GM21717 (cell line): ENCODE measurements at regions not wholly inside any gene's neighbourhood (a gene's known extent, or its start where the extent isn't known, plus 50 kb on each side); places are given as distances from the start of the nearest gene placed in this dataset.
"Not testable (repeated sequence)": the region's sequence is repeated elsewhere in the genome, so short reads cannot be mapped to it uniquely, and the experiment has no call there.

ENCODE experiments used
- ATAC-seq: cut with Tn5 transposase; IDR thresholded peaks from one replicate; pipeline ENCODE4 v1.9.1; 2021; ENCODE audit warnings: mild to moderate bottlenecking, moderate library complexity; ENCODE audit not compliant: unreplicated experiment

DNA sequence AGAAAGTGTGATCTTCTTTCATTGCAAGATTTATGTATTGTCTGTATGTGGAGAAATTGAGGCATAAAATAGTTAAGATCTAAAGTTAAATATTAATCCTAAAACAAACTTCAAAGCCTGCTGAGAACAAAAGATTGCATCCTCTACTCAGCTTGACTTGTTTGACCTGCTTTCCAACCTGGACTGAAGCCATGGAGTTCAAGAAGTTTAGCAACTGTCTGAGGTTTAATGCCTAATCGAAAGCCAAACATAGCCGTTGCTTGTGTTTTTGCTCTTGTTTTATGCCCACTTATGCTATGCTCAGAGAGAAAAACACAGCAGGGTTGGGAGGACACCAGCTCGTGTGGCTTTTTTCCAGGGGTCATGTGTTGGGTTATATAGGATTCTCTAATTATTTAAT lies 135.6 kb downstream of the NUFIP1 start:
- ATAC-seq = no peak

DNA sequence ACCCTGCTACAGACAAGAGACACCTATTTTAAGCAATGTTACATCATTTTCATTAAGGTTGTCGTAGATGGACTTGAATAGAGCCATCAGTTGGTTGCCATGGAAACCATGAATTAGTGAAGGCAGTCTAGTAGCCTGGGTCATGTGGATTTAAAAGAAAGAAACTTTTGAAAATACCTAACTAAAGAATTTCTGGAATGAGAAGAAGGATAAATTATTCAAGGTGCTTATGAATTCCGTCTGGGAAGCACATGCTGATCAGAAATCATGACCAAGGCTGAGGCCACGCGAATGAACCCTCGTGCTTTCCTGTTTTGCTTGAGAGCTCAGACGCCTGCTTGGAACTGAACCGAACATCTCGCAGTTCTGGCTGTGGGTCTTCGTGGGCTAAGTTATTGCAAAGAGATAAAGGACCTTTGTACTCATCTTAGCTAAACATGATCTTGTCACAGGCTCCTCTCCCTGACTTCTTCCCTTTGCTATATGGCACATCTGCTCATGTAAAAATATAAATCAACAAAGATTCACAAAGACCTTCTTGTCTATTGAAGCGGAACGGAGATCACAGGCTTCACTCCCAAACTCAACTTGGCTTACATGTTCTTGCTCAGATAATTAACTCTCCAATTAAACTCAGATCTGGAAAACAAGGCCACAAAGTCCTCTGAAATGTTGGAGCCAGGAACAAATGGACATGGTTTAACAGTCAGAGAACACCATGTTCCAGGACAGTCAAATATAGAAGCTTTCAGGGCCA lies 140.2 kb downstream of the NUFIP1 start:
- no peak for ATAC-seq

DNA sequence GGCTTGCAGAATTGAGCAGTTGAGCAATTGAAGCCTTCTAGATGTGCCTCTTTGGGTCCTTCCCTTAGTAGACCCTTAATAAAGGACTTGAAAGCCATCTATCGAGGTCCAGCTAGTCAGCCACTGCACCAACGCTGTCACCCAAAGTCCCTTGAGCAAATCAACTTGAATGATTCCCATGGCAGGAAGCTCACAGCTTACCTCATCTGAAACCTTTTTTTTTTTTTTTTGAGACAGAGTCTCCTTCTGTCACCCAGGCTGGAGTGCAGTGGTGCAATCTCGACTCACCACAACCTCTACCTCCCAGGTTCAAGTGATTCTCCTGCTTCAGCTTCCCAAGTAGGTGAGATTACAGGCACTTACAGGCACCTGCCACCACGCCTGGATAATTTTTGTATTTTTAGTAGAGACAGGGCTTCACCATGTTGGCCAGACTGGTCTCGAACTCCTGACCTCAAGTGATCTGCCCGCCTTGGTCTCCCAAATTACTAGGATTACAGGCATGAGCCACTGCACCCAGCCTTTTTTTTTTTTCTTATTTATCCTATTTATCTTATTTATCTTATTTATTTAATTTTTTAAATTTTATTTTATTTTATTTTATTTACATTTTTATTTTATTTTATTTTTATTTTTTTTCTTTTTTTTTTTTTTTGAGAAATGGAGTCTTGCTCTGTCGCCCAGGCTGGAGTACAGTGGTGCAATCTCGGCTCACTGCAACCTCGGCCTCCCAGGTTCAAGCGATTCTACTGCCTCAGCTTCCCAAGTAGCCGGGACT lies 143.8 kb downstream of the NUFIP1 start:
- not testable (repeated sequence) for ATAC-seq

DNA sequence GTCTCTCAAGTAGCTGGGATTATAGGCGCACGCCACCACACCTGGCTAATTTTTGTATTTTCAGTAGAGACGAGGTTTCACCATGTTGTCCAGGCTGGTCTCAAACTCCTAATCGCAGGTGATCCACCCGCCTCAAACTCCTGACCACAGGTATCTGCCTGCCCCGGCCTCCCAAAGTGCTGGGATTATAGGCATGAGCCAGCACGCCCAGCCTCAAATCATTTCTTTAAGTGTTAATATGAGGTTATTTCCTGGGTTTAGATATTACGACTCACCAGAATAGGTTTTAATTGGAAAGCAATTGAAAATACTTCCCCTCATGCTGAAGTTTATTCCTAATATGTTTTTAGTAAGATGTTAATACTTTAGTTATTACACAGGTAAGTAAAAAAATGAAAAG lies 144.5 kb downstream of the NUFIP1 start:
- ATAC-seq = no peak

DNA sequence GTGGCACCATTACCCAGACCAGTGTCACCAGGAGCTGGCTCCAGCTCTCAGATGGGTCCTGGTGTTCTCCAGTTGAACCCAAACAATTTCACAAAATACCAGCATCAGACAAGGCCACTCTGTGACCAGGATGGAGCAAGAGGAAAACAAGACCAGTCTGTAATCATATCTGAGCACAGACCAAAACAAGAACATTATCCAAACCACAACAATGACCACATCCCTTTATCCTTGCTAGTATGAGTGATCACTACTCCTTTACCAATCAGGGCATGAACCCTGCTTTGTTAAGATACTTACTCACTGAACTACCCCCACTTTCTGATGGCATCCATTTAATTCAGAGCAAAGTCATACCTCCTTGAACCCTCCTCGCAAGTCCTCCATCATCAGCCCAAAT lies 145.9 kb downstream of the NUFIP1 start:
- no peak for ATAC-seq

DNA sequence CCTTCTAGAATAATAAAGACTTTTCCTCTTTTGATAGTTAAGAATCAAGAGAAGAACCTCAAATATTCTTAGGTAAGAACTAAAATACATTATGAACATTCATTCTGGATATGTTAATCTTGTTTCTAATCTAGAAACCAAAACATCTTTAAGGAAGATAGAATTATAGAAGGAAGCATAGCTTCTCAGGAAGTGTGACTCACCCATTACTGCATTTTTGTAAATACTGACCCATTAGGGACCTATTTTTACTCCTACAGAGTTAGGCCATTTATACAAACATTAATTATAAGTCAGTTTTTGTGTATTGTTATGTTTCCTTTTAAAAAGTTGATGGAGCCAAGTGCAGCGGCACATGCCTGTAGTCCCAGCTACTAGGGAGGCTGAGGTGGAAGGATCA lies 147.1 kb downstream of the NUFIP1 start:
- no peak for ATAC-seq

DNA sequence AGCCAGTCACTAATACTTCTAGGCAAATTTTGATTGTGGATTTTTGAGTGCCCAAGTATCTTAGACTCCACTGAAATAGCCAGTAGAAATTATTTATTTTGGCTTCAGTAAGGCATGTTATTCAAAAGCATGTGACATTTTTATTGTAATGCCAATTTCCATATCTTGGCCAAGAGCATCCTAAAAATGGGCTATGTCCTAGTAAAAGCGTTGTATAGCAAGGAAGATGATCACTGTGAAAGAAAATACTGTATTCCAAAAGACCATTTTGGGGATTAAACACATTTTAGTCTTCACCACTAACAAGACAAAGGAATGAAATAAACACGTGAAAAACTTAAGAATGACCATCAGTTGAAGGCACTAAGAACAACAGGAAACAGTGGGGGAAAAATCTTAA lies 149.1 kb downstream of the NUFIP1 start:
- ATAC-seq = no peak

DNA sequence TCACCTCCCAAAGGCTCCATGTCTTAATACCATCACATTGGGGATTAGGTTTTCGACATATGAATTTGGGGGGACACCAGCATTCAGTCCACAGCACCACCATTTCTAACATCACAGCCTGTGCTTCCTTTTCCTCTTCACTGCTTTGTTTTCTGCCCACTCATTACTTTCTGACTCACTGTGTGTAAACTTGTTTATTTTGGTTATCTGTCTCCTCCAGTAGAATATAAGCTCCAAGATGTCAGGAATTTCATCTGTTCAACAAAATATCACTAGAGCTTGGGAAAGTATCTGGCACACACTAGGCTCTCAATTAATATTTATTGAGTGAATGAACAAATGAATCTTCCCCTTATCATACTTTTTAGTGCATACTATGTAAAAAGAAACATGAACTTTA lies 152.0 kb downstream of the NUFIP1 start:
- no peak for ATAC-seq

DNA sequence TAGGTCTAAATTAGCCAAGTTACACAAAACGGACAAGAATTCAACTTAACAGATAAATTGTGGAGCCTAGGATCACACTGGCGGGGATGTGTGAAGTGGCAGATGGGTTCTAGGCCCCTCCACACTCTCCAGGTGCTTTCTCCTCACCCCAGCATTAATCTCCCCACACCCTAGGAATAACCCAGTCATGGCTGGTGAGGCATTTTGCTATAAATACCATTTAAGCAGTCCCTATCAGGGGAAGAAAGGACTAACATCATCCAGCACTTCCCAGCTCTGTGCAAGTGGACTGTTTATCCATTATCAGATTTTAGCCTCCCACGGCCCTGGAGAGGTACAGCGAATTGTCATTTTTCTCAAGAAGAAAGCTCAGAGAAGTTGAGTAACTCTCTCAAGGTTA lies 154.9 kb downstream of the NUFIP1 start:
- no peak for ATAC-seq

DNA sequence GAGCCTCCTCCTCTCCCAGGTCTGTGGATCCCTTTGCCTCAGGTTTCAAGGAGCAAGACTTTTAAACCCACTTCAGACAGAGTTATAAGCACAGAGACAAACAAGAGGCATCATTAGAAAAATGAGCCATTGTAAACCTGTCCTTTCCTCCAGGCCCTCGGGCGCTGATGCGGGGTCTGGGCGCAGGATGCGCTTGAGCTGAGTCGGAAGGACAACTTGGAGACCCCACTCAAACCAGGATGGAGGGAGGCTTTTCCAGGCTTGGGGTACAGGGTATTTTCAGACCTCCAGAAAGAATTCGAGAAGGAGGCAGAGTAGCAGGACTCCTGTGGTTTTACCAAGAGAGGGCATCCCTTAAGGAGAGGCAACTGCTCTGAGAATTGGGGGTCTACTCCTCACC lies 155.6 kb downstream of the NUFIP1 start:
- no peak for ATAC-seq

DNA sequence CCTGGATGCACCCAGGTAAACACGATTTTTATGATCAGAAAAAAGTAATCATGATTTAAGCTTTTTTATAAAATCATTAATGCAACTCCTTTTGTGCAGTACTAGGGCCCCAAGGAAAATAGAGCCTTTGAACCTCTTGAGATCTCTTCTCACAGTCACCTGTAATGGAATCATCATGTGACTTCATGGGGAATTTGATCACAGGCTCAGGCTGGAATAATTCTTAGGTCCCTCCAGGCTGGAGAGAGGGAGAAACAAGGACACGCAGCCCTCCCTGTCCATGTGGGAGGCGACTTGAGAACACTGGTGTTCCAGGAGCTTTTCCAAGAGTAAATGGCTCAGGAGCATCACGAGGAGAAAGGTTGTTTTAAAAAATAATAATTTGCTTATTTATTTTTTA lies 156.1 kb downstream of the NUFIP1 start:
- ATAC-seq = no peak

DNA sequence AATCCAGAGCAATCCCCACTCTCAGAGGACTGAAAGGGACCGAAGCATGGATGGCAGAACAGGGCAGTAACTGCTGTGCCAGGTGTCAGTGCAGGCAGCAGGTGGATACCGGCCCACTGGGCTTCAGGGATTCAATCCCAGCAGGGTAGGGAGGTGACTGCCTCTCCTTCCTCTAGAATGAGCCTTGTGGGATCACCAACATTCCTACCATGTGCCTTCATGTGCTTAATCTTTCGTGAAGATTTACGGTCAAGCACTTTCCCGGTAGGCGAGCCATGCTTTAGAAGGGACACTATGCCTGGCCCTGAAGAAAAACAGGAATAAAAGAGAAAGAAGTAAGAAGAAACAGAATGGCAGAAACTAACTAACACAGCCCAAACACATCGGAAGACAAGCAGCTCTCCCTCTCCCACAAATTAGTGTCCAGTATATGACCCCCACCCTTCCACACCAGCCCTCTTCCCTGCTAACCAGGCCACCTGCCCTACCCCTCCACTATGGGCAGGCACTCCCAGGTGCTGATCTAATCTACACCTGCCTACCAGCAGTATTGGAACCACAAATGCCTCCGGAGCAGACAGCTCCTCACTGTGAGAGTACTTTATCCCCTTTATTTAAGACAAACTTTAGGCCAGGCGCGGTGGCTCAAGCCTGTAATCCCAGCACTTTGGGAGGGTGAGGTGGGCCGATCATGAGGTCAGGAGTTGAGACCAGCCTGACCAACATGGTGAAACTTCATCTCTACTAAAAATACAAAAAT lies 162.5 kb downstream of the NUFIP1 start:
- no peak for ATAC-seq

DNA sequence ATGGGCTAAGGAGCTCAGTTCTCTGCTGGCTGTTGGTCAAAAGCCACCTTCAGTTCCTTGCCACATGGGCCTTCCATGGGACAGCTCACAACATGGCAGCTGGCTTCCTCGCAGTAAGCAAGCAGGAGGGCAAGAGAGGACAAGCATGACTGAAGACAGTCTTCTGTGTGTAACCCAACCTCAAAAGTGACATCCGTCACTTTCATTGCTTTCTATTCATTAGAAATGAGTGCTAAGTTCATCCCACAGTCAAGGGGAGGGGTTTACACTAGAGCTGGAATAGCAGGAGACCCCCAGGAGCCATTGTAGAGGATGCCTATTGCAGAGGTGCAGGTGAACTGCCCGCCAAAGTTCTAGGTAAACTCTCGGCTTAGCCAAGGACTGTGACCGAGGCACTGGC lies 163.3 kb downstream of the NUFIP1 start:
- ATAC-seq = no peak

DNA sequence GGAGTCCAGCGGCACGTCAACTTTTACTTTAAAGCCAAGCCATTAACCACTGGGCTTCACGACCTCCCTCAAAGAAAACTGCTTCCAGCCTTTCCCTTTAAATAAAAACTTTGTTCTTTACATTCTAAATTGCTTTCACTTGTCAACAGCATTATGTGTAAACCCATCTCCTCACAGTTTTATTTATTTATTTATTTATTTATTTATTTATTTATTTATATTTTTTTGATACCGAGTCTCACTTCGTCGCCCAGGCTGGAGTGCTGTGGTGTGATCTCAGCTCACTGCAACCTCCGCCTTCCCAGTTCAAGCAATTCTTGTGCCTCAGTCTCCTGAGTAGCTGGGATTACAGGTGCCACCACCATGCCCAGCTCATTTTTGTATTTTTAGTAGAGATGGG lies 165.7 kb downstream of the NUFIP1 start:
- not testable (repeated sequence) for ATAC-seq

DNA sequence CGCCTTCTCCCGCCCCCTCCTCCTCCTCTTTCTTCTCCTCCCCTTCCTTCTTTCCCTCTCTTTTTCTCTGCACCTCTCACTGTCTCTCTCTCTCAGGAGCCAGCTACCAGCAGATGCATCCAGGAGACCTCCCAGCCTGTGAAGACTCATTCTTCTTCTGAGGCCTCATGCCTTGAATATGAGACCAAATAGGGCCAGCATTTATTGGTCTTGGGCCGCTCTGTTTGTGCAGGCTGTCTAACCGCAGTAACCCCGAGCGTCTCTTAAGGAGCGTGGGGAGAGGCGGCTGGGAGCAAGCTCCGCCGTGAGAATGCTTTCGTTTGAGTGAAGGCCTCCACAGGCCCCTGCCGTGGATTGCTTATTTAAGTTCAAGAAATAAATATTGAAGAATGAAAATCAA lies 167.0 kb downstream of the NUFIP1 start:
- no peak for ATAC-seq

DNA sequence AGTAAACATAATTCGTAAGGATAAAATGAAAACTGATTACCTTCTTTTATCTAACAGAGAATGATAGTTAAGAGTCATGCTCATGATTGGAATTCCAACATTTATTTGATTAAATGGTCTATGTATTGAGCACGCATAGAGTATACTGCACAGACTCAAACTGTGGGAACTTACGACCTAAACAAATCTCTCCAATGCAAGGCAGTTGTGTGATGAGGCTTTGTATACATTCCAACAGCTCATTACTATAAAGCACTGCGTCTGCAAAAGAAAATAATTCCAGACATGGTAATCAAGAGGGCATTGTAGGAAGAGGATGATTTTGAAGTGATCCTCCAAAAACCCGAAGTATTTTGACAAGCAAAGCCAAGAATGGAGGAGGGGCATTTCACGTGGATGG lies 169.5 kb downstream of the NUFIP1 start:
- ATAC-seq = no peak

DNA sequence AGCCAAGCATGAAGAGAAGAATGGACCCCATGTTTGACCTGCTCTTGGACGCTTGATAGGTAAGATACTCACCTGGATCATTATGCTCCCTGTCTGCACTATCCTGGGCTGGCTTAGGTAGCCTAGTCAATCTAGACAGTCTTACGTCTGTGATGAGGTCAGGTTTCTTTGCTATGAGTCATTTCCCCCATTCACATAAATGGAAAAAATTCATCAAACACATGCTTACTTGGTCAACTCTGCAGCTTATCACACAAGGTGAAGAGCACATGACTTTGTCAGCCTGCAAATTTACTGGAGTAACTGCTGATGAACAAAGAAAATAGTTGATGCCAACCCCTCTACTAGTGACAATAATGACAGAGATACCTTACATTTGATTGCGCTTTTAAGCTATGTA lies 170.0 kb downstream of the NUFIP1 start:
- no peak for ATAC-seq

DNA sequence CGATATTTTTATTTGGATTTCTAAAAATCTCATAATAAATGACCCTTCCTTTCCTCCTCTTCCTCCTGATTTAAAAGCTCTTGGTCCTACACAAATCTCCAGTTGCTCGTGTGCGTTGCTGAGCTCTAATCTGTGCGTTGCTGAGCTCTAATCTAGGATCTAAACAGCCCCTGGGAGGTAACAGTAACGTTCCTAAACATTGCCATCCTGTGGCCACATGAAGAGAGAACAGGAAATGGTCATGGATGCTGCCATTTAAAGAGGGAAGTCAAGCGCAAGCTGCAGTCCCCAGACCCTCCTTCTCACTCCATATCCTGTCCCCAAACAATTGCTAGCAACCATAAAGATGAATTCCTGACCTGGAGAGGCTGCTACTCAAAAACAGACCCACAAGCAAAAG lies 170.8 kb downstream of the NUFIP1 start:
- ATAC-seq = no peak

DNA sequence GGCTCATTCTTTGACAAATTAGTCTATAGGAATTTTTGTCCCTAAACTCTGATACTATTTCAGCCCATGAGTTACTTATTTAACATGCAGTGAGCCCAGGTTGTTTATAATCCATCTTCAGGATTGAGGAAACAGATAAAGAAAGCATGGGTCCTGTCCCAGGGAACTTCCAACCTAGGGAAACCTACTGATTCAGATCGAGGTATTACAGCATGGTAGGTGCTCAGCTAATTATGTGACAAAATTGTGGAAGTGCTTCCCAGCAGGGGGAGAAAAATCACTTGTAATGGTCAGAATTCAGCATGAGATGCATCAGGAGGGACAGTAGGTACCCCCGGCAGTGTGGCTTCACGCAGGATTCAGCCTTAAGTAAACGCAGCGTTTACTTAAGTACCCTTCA lies 171.3 kb downstream of the NUFIP1 start:
- no peak for ATAC-seq

DNA sequence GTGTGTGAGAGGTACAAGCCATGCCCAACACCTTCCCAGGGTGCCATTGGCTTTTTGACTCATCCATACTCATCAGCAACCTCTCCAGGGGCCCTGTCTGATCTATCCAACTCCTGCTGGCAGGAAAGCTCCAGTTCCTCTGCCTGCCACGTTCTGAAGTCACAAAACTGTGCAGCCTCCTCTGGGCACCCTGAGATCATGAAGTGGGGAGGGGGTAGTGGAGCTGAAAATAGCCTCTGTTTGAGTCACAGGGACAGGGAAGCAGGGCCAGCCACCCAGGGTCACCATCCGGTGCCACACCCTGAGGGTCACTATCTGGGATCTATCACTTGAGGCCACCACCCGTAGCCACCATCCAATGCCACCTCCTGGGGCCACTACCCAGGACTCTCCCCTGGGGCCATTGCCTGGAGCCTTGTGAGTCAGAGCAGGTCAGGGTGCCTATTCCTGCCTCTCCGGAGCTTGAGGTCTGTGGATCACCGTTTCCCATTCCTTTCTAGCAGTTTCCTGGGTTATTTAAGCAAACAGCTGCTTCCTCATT lies 172.1 kb downstream of the NUFIP1 start:
- ATAC-seq = no peak

DNA sequence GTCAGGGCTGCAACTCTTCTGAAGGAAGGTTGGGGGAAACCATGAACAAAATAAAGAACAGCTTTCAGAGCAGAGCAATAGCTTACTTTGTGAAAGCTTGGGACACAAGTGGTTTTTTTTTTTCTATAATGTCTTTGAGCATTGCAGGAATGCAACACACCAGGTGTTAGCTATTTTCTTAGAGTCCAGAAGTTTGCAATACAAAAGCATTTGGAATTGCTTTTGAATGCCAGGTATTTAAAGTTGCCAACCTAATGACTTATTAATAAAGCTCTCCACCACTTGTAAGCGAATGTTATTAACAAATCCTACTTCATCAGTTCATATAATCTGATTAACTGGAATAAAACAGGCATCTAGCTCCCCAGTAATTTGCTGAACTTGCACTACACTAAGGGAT lies 172.6 kb downstream of the NUFIP1 start:
- no peak for ATAC-seq

DNA sequence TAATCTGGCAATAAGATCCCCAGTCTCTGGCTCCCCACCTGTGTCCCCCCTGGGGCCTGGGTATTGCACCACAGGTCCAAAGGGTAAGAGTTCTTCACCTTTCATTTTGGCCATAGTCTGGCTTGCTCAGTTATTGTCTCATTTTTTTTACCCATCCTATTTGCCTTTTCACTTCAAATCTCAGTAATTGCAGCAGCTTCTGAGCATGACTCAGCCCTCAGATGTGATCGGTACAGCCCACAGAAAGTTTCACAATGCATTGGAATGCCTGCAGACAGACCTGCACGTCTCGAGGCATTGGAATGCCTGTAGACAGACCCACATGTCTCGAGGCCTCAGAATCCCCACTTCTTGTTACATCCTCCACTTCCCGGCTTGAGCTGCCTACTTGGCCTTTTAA lies 173.6 kb downstream of the NUFIP1 start:
- ATAC-seq = no peak
